HEK293T (cell line): ENCODE measurements at regions not wholly inside any gene's neighbourhood (a gene's known extent, or its start where the extent isn't known, plus 50 kb on each side); places are given as distances from the start of the nearest gene placed in this dataset.

Source experiments
- ARNT ChIP-seq: fragments of 450-650 bp; IDR thresholded peaks from 2 replicates; pipeline ENCODE4 v1.6.1; 2017; ENCODE audit warnings: mild to moderate bottlenecking
- BHLHE40 ChIP-seq: fragments of 450-650 bp; IDR thresholded peaks from 2 replicates; pipeline ENCODE4 v1.6.1; 2016; ENCODE audit warnings: mild to moderate bottlenecking, moderate library complexity, borderline replicate concordance
- L3MBTL2 ChIP-seq: fragments of 450-650 bp; conservative IDR thresholded peaks from 2 replicates; pipeline ENCODE4 v1.6.1; 2016; ENCODE audit warnings: mild to moderate bottlenecking
- NFRKB ChIP-seq: fragments of 450-650 bp; IDR thresholded peaks from 2 replicates; pipeline ENCODE4 v1.6.1; 2016; ENCODE audit warnings: mild to moderate bottlenecking, moderate library complexity
- ZNF384 ChIP-seq: fragments of 450-650 bp; IDR thresholded peaks from 2 replicates; pipeline ENCODE4 v1.6.1; 2016

GRCh38 chr10:131431978-131432690 is 120.6 kb upstream of the TCERG1L start:
- TF ChIP-seq ZNF384, result no peak
- no peak for TF ChIP-seq NFRKB
- TF ChIP-seq L3MBTL2, result no peak
- no peak for TF ChIP-seq BHLHE40
- TF ChIP-seq ARNT, result no peak
